GM21619 (cell line): ENCODE measurements at regions not wholly inside any gene's neighbourhood (a gene's known extent, or its start where the extent isn't known, plus 50 kb on each side); places are given as distances from the start of the nearest gene placed in this dataset.

Experiments
- ATAC-seq: cut with Tn5 transposase; IDR thresholded peaks from one replicate; pipeline ENCODE4 v1.9.1; 2021; ENCODE audit not compliant: unreplicated experiment

GRCh38 chr4:20577702-20578101 is 122.6 kb upstream of the PACRGL start:
- ATAC-seq = no peak

- no peak for ATAC-seq
Measured at GRCh38 chr4:20580907-20581306, 119.4 kb upstream of the PACRGL start.

- no peak for ATAC-seq
Measured at GRCh38 chr4:20589436-20589835, 110.8 kb upstream of the PACRGL start.

GRCh38 chr4:20590849-20591248 is 109.4 kb upstream of the PACRGL start:
- ATAC-seq = no peak

GRCh38 chr4:20591571-20591970 is 108.7 kb upstream of the PACRGL start:
- ATAC-seq = no peak

DNA sequence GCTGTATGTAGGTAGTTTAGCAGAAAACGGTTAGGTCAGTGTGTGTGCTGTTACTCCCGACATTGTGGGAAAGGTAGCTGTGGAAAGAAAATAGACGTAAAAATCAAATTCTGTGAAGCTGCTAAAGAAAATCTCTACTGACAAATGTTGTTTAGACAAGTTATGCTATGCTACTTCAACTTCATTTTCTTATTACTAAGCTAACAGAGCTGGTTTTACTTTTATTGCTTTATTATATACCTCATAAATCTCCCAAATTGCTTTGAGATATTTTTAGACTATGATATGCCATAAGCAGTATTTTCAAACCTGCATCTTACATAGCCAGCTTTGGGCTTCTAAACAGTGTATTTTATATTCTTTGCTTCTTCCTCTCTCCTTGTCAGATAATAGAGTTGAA is 108.2 kb upstream of the PACRGL start:
- no peak for ATAC-seq

DNA sequence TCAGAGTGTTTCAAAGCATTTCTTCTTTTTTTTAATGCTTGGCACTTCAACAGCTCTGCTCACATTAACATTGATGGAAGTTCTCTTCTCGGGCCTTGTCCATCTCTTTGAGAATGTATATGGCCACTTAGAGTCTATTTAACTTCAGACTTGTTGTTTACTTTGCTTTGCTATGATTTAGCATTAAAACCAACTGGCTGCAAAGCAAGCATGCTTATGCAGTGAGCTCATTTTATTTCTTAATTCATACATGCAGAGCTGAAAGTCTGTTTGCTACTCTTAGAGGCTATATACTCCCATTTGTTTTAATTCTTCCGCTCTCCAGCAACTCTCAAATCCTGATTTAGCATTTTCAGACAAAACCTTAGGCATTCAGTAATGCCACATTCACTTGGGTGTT is 107.6 kb upstream of the PACRGL start:
- ATAC-seq = no peak

GRCh38 chr4:20598626-20599025 is 101.6 kb upstream of the PACRGL start:
- ATAC-seq = no peak

GRCh38 chr4:20603671-20604313 is 96.5 kb upstream of the PACRGL start:
- no peak for ATAC-seq

GRCh38 chr4:20612313-20612712 is 87.9 kb upstream of the PACRGL start:
- ATAC-seq = no peak

DNA sequence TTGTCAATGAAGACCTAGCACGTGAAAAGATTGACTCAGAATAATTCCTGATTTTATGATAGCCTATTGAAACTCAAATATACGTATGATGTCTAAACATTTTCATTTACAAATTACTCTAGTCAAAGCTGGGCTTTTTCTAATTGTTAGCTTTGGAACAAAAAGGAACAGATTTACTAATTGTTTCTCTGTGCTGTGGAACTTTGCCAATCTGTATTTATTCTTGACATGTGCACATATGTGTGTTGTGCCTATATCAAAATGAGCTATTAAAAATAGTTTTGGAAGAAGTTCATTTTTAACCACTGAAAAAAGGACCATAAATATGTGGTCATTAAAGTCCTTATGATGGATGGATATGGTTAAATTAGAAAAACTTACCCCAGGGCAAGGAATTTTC is 85.4 kb upstream of the PACRGL start:
- ATAC-seq = no peak

DNA sequence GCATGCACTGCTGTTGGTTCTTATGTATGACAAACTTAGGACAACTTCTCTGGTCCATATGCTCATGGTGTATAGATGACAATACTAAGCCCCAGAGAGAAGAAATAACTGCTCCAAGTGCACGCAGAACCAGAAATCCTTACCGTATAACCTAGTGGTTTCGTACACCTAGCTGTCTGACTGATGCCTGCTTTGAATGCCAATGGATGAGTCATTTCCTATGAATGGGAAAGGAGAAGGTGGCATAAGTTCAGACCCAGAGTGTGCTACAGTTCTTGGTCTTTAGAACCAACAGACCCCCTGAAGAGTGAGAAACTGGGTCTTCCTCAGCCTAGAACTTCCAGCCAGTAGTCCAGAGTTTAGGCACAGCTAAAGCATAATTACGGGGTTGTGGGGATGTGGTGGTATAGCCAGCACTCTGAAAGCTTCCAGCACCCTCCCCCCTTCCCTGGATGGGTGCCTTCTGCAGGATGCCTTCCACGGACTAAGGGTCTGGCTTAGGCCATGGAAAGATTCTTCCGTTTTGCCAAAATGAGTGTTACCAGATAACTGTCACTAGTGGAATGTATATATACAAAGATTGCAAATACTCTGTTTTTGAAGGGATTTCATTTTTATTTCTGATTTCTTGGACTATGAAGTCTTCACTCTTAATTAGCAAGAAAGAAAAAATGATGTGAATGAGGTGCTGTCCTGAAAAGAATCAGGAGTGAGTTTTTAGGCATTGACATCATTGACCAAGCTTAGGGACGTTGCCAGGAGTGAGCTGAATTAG is 84.6 kb upstream of the PACRGL start:
- no peak for ATAC-seq

DNA sequence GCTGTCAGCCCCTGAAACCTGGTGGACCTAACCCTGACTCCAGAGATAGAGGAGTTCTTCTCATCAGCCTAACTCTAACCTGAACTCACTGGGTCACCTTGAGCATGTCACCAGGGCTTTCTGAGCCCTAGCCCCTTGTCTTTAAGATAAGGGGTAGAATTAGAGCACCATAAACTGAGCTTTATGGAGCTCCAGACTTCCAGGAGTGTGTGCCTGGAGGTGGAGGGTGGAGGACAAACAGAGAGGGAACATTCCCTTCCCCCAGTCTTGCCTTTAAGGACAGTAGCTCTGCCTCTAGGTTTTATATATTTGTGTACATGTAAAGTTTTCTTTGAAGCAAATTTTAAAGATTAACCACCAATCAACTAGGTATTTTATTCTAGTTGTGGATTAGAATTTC is 83.9 kb upstream of the PACRGL start:
- ATAC-seq = no peak

- ATAC-seq = no peak
Measured at GRCh38 chr4:20616848-20617247, 83.4 kb upstream of the PACRGL start.

- no peak for ATAC-seq
Measured at GRCh38 chr4:20617678-20618396, 82.4 kb upstream of the PACRGL start.

DNA sequence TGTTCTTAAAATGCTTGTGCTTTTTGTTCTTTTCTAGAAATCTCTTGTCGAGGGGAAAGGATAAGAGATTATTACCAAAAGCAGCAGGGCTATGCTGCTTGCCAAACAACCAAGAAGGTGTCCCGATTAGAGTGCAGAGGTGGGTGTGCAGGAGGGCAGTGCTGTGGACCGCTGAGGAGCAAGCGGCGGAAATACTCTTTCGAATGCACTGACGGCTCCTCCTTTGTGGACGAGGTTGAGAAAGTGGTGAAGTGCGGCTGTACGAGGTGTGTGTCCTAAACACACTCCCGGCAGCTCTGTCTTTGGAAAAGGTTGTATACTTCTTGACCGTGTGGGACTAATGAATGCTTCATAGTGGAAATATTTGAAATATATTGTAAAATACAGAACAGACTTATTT is 81.5 kb upstream of the PACRGL start:
- ATAC-seq = no peak

- ATAC-seq = no peak
Measured at GRCh38 chr4:20621476-20621875, 78.8 kb upstream of the PACRGL start.

DNA sequence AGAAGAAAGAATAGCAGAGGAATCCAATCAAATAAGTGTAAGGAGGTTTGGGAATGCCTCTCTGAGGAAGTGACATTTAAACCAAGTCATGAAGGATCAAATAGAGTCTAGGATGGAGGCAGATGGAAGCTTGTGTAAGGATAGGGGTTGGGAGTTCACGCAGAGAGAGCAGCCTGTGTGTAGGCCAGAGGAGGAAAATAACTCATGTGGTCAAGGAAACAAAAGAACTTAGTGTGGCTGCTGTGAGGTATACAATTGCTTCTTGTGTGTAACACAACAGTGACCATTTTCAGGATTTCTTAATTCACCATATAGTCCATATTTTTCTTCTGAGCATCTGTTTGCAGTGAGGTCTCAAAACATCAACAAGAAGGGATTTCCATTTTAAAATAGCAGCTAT is 77.6 kb upstream of the PACRGL start:
- ATAC-seq = no peak

DNA sequence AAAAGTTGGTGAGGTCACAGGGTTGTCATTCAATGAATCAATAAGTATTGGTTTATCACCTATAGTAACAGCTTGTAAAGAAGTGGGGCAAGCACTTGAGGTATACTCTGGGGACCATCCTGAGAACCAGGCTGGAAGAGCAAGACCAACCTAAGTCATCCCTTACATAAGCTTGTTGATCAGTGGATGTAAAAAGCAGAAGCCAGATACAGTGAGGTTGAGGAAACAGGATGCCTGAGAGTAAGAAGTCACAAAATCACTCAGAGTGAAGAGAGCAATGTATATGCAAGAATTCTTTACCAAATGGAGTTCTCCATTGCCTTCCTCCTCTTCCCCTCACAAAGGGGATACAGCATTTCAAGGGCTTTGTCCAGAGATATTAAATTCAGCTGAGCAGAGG is 76.3 kb upstream of the PACRGL start:
- no peak for ATAC-seq

GRCh38 chr4:20624793-20625374 is 75.4 kb upstream of the PACRGL start:
- ATAC-seq = no peak

- no peak for ATAC-seq
Measured at GRCh38 chr4:20625426-20625825, 74.8 kb upstream of the PACRGL start.
